GM19193 (cell line): ENCODE measurements at regions not wholly inside any gene's neighbourhood (a gene's known extent, or its start where the extent isn't known, plus 50 kb on each side); places are given as distances from the start of the nearest gene placed in this dataset.

Experiments used
- POLR2A ChIP-seq: IDR thresholded peaks from 4 replicates; pipeline ENCODE4 v1.6.1; 2011; ENCODE audit not compliant: insufficient read depth, insufficient read length; ENCODE audit errors: extremely low read depth

- no peak for TF ChIP-seq POLR2A
These were observed 81.5 kb upstream of the CD99 start for GRCh38 chrX:2609431-2610238.

GRCh38 chrX:2608638-2609430 lies 82.3 kb upstream of the CD99 start:
- TF ChIP-seq POLR2A: peak; percentile 58

- no peak for TF ChIP-seq POLR2A
These were observed 84.0 kb upstream of the CD99 start for GRCh38 chrX:2607113-2607512.

GRCh38 chrX:2600564-2600963 lies 90.5 kb upstream of the CD99 start:
- no peak for TF ChIP-seq POLR2A

GRCh38 chrX:2596555-2597255 lies 94.4 kb upstream of the CD99 start:
- TF ChIP-seq POLR2A: no peak

GRCh38 chrX:2596045-2596444 lies 95.0 kb upstream of the CD99 start:
- no peak for TF ChIP-seq POLR2A

GRCh38 chrX:2595258-2595657 lies 94.5 kb upstream of the DHRSX start:
- TF ChIP-seq POLR2A: no peak

GRCh38 chrX:2594491-2594890 lies 93.7 kb upstream of the DHRSX start:
- no peak for TF ChIP-seq POLR2A

- TF ChIP-seq POLR2A: no peak
These were observed 91.5 kb upstream of the DHRSX start for GRCh38 chrX:2592279-2592678.

GRCh38 chrX:2589186-2590020 lies 88.6 kb upstream of the DHRSX start:
- TF ChIP-seq POLR2A: no peak

- TF ChIP-seq POLR2A: no peak
These were observed 87.3 kb upstream of the DHRSX start for GRCh38 chrX:2588049-2588448.

- no peak for TF ChIP-seq POLR2A
These were observed 86.4 kb upstream of the DHRSX start for GRCh38 chrX:2587146-2587545.

GRCh38 chrX:2585158-2585470 lies 84.3 kb upstream of the DHRSX start:
- no peak for TF ChIP-seq POLR2A

- no peak for TF ChIP-seq POLR2A
These were observed 83.7 kb upstream of the DHRSX start for GRCh38 chrX:2584251-2585157.
